HG03354 (cell line): ENCODE measurements at regions not wholly inside any gene's neighbourhood (a gene's known extent, or its start where the extent isn't known, plus 50 kb on each side); places are given as distances from the start of the nearest gene placed in this dataset.
"Not testable (repeated sequence)": the region's sequence is repeated elsewhere in the genome, so short reads cannot be mapped to it uniquely, and the experiment has no call there.

Experiments used
- ATAC-seq: cut with Tn5 transposase; IDR thresholded peaks from one replicate; pipeline ENCODE4 v1.9.1; 2021; ENCODE audit warnings: mild to moderate bottlenecking; ENCODE audit not compliant: unreplicated experiment, poor library complexity, severe bottlenecking

DNA sequence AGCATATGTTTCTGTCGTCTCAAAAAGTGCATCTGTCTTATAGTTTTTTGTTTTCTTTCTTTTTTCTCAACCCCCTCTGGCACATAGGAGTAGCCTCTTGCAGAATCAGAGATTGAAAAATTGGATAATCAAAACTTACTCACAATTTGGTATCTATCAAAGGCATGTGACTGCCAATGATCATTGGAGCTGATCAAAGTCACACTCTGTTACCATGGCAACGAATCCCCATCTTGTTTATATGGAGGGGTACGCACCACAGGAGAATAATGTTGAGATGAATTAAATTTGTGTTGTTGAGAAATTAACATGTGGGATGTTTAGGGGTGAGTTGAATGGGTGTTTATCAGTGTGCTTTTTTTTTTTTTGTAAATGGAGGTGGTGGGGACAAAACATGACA is 458.3 kb upstream of the FANCL start:
- no peak for ATAC-seq

DNA sequence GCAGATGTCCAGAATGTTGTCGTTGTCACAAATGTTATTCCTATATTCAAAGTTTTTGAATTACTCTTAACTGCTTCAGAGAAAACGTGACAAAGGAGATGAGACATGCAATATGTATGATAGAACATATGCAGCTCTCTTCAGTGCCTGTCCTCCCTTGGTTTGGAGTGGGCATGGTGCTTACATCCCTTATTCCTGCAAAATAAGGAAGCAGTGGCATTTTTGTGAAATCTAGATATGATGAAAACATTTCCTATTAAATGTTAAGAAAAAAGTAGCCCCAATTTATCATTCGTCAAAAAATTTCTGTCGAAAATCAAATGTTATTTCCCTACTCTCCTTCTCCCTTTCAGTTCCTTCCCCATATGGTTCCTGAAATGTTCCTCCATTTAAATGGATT is 457.5 kb upstream of the FANCL start:
- ATAC-seq: no peak

DNA sequence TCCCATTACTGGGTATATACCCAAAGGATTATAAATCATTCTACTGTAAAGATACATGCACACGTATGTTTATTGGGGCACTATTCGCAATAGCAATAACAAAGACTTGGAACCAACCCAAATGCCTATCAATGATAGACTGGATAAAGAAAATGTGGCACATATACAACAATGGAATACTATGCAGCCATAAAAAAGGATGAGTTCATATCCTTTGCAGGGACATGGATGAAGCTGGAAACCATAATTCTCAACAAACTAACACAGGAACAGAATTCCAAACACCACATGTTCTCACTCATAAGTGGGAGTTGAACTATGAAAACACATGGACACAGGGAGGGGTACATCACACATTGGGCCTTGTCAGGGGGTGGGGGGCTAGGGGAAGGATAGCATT is 453.0 kb upstream of the FANCL start:
- ATAC-seq: not testable (repeated sequence)

DNA sequence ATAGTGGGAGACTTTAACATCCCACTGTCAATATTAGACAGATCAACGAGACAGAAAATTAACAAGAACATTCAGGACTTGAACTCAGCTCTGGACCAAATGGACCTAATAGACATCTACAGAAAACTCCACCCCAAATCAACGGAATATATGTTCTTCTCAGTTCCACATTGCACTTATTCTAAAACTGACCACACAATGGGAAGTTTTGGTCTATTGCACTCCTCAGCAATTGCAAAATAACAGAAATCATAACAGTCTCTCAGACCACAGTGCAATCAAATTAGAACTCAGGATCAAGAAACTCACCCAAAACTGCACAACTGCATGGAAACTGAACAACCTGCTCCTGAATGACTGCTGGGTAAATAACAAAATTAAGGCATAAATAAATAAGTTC is 449.9 kb upstream of the FANCL start:
- ATAC-seq: not testable (repeated sequence)

DNA sequence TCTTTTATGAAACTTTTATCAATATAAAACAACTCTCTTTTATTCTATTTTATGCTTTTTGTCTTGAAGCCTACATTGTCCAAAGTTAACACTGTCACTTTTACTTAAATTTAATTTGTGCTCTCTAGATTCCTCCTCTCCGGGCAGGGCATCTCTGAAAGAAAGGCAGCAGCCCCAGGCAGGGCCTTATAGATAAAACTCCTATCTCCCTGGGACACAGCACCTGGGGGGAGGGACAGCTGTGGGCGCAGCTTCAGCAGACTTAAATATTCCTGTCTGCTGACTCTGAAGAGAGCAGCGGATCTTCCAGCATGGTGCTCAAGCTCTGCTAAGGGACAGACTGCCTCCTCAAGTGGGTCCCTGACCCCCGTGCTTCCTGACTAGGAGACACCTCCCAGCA is 447.7 kb upstream of the FANCL start:
- no peak for ATAC-seq

DNA sequence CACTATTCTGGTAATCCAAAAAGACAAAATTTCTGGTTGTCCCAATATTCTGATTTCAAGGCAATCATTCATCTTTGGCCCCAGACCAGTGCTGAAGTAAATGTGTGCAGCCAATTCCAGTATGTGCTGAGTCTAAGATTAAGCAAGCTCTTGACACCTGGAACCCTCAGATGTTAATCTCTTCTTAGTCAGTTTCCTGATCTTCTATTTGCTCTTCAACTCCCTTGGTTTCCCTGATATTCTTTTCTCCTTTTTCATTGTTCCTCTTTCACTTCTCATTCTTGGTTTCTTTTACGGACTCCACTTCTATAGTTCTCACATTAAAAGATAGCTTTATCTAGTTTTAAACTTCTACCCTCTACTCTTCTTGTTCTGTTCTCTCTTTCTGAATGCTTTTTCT is 445.7 kb upstream of the FANCL start:
- no peak for ATAC-seq

DNA sequence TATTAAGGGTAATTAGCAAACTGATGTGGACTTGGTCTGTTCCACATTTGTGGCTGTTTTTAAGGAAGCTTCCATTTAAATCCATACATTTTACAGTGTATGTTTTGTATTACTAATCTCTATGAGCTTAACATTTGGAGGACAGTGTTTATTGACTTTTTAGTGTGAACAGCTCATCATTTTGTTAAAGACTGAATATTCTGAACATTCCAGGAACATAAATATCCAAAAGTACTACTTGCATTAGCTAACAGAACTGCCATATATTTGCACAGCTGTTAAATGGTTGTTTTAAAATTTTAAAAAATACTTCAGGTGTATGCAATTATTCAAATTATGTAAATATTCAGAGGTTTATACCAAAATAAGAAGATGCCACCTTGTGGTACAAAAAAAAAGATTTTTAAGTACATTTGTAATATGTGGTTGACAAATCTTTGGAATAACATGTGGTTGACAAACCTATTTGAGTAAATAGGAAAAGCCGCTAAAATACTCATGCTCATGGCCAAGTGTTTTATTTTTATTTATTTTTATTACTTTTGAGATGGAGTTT is 439.7 kb upstream of the FANCL start:
- no peak for ATAC-seq

DNA sequence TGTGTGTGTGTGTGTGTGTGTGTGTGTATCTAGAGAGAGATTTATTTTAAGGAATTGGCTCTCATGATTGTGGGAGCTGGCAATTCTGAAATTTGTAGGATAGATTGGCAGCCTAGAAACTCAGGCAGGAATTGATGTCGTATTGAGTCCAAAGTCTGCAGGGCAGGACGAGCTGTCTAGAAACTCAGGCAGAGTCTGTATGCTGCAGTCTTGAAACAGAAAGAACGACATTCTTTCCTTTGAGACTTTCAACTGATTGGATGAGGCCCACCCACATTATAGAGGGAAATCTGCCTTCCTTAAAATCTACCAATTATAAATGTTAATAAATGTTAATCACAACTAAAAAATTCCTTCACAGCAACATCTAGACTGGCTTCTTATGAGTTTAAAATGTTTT is 436.6 kb upstream of the FANCL start:
- no peak for ATAC-seq

DNA sequence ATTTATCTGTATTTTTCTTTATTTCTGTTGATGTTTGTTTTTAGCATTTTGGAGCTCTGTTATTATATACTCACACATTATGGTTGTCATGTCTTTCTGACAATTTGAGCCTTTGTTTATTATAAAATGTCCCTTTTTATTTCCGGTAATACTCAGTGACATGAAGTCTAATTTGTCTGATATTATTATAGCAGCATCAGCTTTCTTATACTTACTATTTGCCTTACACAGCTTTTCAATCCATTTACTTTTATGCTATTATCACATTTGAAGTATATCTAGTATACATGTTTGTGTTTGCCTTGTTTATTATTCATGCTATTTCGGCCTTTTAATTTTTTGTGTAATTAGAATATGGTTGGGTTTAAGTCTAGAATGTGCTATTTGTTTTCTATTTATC is 430.6 kb upstream of the FANCL start:
- ATAC-seq: no peak

DNA sequence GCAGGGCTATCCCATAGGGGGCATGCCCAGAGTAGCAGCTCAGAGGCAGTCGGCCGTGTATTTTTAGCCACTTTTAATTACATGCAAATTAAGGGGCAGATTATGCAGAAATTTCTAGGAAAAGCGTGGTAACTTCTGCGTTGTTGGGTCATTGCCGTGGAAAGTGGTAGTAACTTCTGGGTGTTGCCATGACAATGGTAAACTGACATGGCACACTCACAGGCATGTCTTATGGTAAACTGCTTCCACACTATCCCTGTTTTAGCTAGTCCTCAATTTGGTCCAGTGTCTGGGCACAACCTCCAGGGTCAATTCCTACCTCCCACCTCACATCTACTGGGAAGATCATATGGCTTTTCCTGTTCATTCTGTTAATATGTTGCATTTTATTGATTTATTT is 428.9 kb upstream of the FANCL start:
- no peak for ATAC-seq

DNA sequence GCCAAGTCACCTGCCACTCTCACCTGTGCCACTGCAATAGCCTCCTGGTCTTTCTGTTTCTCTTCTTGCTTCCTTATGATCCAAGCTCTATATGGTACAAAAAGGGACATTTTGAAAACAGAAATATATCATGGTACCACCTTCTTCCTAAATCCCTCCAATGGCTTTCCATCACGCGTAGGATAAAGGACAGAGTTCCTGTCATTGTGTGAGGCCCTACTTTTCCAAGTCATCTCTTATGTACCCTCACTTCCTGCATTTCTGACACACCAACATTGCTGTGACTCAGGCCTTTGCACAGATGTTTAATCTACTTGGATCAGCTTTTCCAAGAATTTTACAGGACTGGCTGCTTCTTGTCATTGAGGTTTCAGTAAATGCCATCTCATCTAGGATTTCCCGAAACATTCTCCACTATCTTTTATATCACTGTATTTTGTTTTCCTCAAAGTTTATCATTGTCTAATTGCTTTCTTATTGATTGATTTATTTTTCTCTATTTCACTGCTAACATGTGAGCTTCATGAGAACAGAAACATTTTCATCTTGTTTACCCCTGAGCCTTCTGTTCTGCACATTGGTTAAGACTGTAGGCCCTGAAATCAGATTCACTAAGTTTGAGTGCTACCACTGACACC is 426.1 kb upstream of the FANCL start:
- ATAC-seq: no peak

DNA sequence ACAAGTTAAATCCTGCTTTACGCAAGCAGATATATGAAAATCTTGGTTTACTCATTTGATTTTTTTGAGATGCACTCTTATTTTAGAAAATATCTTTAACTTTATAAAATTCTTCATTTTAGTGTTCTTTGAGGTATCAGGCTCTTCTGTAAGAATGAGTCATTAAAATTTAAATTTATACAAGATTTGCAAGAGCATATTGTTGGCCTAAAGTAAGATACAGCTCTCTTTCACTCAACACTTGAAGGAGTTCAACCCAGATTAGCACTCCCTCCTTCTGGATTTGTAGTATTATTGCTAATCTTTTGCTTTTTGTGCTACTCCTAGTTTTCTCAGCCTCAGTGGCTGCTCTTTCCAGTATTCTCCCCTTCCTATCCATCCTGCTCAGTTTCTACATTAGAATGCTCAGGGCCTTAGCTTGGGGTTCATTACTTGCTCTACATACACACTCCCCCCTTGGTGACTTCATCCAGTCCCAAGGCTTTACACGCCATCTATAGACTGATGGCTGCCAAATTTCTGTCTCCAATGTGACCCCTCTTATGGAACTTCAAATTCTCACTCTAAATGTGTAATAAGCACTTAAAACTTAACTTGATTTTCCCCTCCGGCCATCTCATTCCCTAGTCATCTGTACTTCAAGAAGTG is 425.3 kb upstream of the FANCL start:
- ATAC-seq: no peak

DNA sequence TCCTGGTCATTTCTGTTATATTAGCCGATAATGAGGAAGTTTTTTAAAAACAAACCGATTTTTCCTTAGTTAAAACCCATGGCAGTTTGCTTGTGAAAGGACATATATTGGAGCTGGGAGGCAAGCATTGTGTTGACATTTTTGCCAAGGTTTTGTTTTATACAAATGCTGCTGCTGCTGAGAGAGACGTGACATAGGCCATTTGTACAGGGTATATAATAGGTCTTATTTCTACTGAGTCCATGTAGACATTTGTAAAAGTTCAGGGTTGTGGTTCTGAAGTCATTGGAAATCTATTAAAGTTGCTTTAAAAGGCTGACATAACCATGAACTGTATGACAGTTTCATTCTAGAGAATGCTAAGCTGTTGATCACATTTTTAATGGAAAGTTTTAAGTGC is 424.0 kb upstream of the FANCL start:
- ATAC-seq: no peak

DNA sequence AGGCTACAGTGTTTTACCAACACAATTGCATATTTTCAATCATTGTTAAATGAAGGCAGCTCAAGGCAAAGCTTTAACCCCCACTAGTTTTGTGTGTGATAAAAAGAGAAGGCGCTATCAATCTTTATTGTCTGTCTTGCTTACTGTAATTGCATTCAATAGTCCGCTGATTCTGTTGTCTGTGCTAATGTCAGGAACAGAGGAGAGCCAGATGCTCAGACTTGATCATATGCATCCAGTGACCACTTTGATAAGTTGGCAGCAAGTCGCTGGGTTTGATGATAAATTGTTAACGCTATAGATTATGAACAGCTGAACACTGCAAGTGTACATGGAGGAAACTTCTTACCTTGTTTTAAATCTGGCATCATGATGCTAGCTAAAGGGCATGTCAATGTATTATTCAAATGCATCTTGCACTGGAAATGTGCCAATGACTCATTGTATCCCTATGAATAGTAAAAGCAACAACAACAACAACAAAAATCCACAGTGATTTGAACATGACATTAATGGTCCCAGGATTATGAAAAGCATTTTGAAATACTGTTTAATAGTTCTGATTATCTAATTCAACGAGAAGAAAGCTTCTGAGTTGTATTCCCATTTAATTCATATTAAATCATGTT is 423.5 kb upstream of the FANCL start:
- ATAC-seq: no peak

DNA sequence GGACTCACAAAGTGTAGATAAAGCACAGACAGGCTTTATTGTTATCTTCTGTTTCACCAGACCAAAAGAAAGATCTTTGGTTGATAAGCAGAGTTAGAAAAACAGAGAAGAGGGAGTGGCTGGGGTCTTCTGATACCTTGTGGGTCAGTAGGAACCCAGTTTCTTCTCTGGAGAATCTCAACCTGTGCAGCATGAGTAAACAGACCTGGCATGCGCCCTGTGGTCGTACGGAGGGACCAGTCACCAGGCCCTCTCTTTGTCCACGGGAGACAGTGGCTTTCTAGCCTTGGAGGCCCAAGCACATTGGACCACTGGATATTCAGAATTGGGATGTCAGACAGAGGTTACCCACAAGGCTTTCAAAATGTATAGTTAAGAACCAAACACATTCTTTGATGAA is 418.9 kb upstream of the FANCL start:
- no peak for ATAC-seq

DNA sequence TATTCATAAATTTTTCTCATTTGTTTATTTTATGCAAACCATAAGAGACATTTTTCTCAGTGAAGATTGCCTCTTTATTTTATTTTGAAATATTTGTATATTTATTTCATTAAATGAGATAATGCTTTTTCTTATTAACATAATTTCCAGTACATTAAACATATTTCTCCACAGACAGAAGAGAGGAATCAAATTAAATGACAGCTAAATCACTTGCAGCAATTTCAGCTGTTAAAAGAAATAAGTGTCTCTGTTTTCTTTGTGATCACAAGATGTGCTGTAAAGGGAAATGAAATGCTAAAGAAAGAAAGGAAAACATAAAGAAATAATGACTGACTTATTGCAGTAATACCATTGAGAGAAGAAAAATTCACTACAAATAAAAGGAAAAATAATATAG is 414.0 kb upstream of the FANCL start:
- ATAC-seq: no peak

DNA sequence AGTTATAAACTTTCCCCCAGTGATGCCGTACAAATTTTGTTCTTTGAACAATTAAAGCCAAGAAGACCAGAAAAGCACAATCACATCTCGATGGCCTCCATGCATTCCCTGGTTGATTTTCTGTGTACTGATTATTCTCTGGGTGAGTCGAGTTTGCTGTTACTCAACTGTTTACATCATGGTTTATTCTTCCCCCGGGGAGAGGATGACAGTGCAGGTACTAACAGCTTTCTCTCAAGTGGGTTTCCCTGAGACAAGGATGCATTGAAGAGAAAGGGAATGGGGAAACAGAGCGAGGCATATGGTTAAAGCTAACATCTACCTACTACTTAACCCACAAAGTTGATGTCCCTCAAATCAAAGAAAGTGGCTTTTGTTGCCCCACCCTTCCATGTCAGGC is 410.8 kb upstream of the FANCL start:
- ATAC-seq: no peak

DNA sequence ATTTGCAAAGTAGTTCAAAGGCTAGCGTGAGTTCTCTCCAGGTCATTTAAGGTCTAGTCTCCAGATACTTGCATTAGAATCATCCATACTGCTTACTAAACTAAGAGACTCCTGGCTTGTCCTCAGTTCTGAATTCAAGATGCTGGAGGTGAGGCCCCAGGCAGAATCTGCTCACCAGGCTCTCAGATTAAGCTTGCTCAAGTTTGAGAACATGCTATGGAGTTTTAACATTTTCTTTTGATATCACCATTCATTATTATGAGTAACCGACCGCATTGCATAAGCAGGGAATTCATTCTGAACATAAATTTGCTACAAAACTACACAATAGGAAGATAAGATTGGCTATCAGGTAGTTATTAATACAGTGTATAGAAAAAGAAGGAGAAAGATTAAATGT is 409.7 kb upstream of the FANCL start:
- ATAC-seq: no peak

DNA sequence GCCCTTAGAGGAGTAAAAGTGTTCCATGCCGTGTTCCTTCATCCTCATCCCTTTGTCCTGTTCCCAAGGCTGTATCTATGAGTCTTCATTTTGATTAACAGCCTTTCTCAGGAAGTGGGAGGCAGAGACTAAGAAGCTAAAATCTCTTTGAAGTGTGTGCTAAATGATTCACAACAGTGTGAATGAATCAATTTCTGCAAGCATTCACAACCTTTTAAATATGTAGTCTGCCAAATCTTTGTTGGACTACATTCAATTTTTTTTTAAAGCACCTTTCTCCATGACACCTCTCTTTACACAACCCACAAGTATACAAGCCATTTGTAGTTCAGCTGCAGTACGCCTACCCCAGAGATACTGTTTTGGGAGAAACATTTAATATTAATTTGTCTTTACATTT is 408.6 kb upstream of the FANCL start:
- ATAC-seq: no peak

DNA sequence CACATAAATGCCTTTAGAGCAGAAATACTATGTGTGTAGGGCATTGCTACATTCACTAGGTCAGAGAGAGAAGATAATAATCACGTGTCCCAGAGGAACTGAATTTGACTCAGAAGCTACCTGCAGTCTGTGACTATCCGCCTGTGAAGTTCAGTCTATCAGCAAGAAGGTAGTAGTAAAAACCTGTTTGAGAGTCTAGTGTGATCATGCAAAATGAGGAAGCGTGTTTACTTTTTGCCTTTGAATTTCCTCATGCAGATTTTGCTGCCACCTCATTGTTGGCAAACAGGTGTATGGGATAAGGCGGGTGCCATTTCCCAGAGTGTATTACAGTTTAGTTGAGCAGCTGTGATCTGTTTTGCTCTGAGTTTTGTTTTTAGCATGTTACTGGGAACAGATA is 403.9 kb upstream of the FANCL start:
- ATAC-seq: no peak

DNA sequence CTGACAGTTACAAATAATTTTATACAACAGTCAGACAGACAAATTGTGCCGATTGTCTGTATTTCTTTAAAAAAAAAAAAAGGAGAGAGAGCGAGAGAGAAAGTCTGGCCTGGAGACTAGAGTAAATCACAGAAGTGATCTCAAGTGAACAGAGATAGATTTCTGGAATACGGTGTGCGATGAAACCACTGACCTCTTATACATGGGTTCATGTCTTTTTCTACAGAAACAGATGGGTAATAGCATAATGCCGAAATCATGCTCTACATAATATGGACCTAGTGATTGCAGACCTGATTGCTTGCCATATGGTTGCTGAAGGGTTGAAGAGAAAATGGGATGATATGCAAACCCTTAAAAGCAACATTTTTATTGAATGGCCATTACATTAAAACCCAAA is 403.3 kb upstream of the FANCL start:
- no peak for ATAC-seq
